ENCODE measurements at regions not wholly inside any gene's neighbourhood (a gene's known extent, or its start where the extent isn't known, plus 50 kb on each side); places are given as distances from the start of the nearest gene placed in this dataset.

GRCh38 chr5:29719171-29719570 lies 1474.3 kb upstream of the CDH6 start:
- H3K9ac ChIP-seq: no peak overlapping the region
- H4K20me1 ChIP-seq: no peaks in the 10 kb centered on the region
- H3K4me1 ChIP-seq: no peaks in the 10 kb centered on the region
- no peak overlapping the region for H3K4me2 ChIP-seq
- H3K27me3 ChIP-seq: no peaks in the 10 kb centered on the region
- no peak overlapping the region for H3K4me3 ChIP-seq
- TF ChIP-seq Cebpa-rat (IDR thresholded peaks at IDR 0.05): no peak
- H3K9me3 ChIP-seq: no peaks in the 10 kb centered on the region
- no peak overlapping the region for H3K27ac ChIP-seq
- no peaks in the 10 kb centered on the region for H3K36me3 ChIP-seq

GRCh38 chr5:29715167-29715566 lies 1478.3 kb upstream of the CDH6 start:
- TF ChIP-seq Cebpa-rat (IDR thresholded peaks at IDR 0.05): no peak
- Histone ChIP-seq H3K27me3 (no peaks in the 10 kb centered on the region), H3K36me3 (no peaks in the 10 kb centered on the region)

GRCh38 chr5:29702875-29703274 lies 1490.6 kb upstream of the CDH6 start:
- Histone ChIP-seq H3K9ac (no peak overlapping the region), H3K27me3 (no peaks in the 10 kb centered on the region), H3K9me3 (no peaks in the 10 kb centered on the region), H3K36me3 (no peaks in the 10 kb centered on the region), H3K27ac (no peak overlapping the region), H3K4me3 (no peak overlapping the region), H4K20me1 (no peaks in the 10 kb centered on the region), H3K4me2 (no peak overlapping the region), H3K4me1 (no peaks in the 10 kb centered on the region)
- TF ChIP-seq Cebpa-rat (IDR thresholded peaks at IDR 0.05): no peak

More at GRCh38 chr5:29715167-29715566, 1478.3 kb upstream of the CDH6 start:
- H3K9me3 ChIP-seq: no peaks in the 10 kb centered on the region
- no peak overlapping the region for H3K4me2 ChIP-seq
- H3K27ac ChIP-seq: no peak overlapping the region
- H4K20me1 ChIP-seq: no peaks in the 10 kb centered on the region
- no peak overlapping the region for H3K9ac ChIP-seq
- no peak overlapping the region for H3K4me3 ChIP-seq
- no peaks in the 10 kb centered on the region for H3K4me1 ChIP-seq

- Histone ChIP-seq H3K27ac (no peak overlapping the region), H3K4me2 (no peak overlapping the region), H3K4me3 (no peak overlapping the region), H3K9ac (no peak overlapping the region), H3K4me1 (no peaks in the 10 kb centered on the region), H3K36me3 (no peaks in the 10 kb centered on the region), H3K9me3 (no peaks in the 10 kb centered on the region), H4K20me1 (no peaks in the 10 kb centered on the region), H3K27me3 (no peaks in the 10 kb centered on the region)
- TF ChIP-seq Cebpa-rat (IDR thresholded peaks at IDR 0.05): no peak
Observed at GRCh38 chr5:29701600-29701999, 1491.9 kb upstream of the CDH6 start.

GRCh38 chr5:29697785-29698414 lies 1495.6 kb upstream of the CDH6 start:
- Histone ChIP-seq H4K20me1 (no peaks in the 10 kb centered on the region), H3K9me3 (no peaks in the 10 kb centered on the region), H3K9ac (no peak overlapping the region), H3K27me3 (no peaks in the 10 kb centered on the region), H3K36me3 (no peaks in the 10 kb centered on the region), H3K4me3 (no peak overlapping the region), H3K27ac (no peak overlapping the region), H3K4me1 (no peaks in the 10 kb centered on the region), H3K4me2 (no peak overlapping the region)
- TF ChIP-seq Cebpa-rat (IDR thresholded peaks at IDR 0.05): no peak

GRCh38 chr5:29697278-29697677 lies 1496.2 kb upstream of the CDH6 start:
- H3K27me3 ChIP-seq: no peaks in the 10 kb centered on the region
- H3K27ac ChIP-seq: no peak overlapping the region
- no peaks in the 10 kb centered on the region for H3K36me3 ChIP-seq
- H4K20me1 ChIP-seq: no peaks in the 10 kb centered on the region
- no peak overlapping the region for H3K9ac ChIP-seq
- H3K4me2 ChIP-seq: no peak overlapping the region
- H3K4me3 ChIP-seq: no peak overlapping the region
- no peak for TF ChIP-seq Cebpa-rat (IDR thresholded peaks at IDR 0.05)
- H3K4me1 ChIP-seq: no peaks in the 10 kb centered on the region
- no peaks in the 10 kb centered on the region for H3K9me3 ChIP-seq

- H3K36me3 ChIP-seq: no peaks in the 10 kb centered on the region
- no peak for TF ChIP-seq Cebpa-rat (IDR thresholded peaks at IDR 0.05)
- no peaks in the 10 kb centered on the region for H4K20me1 ChIP-seq
- H3K4me1 ChIP-seq: no peaks in the 10 kb centered on the region
- no peak overlapping the region for H3K4me3 ChIP-seq
- H3K4me2 ChIP-seq: no peak overlapping the region
- H3K9ac ChIP-seq: no peak overlapping the region
- H3K27me3 ChIP-seq: no peaks in the 10 kb centered on the region
- H3K9me3 ChIP-seq: no peaks in the 10 kb centered on the region
- H3K27ac ChIP-seq: no peak overlapping the region
Observed at GRCh38 chr5:29672678-29673077, 1520.8 kb upstream of the CDH6 start.

- H3K36me3 ChIP-seq: no peaks in the 10 kb centered on the region
- H3K4me3 ChIP-seq: no peak overlapping the region
- H4K20me1 ChIP-seq: no peaks in the 10 kb centered on the region
- H3K27ac ChIP-seq: no peak overlapping the region
- TF ChIP-seq Cebpa-rat (IDR thresholded peaks at IDR 0.05): no peak
- H3K4me2 ChIP-seq: no peak overlapping the region
- H3K9ac ChIP-seq: no peak overlapping the region
- no peaks in the 10 kb centered on the region; the same call in 1 of the 2 replicates for H3K9me3 ChIP-seq
- no peaks in the 10 kb centered on the region for H3K4me1 ChIP-seq
- no peaks in the 10 kb centered on the region for H3K27me3 ChIP-seq
Observed at GRCh38 chr5:29662876-29663275, 1530.6 kb upstream of the CDH6 start.

GRCh38 chr5:29654954-29655353 lies 1538.5 kb upstream of the CDH6 start:
- H3K36me3 ChIP-seq: no peaks in the 10 kb centered on the region
- TF ChIP-seq Cebpa-rat (IDR thresholded peaks at IDR 0.05): no peak
- H3K27ac ChIP-seq: no peak overlapping the region
- no peak overlapping the region for H3K4me2 ChIP-seq
- H3K4me1 ChIP-seq: no peaks in the 10 kb centered on the region
- H3K4me3 ChIP-seq: no peak overlapping the region
- no peaks in the 10 kb centered on the region; the same call in 1 of the 2 replicates for H3K9me3 ChIP-seq
- no peaks in the 10 kb centered on the region for H3K27me3 ChIP-seq
- H3K9ac ChIP-seq: no peak overlapping the region
- no peaks in the 10 kb centered on the region for H4K20me1 ChIP-seq

GRCh38 chr5:29649321-29649720 lies 1544.2 kb upstream of the CDH6 start:
- Histone ChIP-seq H3K4me2 (no peak overlapping the region), H3K9ac (no peak overlapping the region), H3K27me3 (no peaks in the 10 kb centered on the region), H3K36me3 (no peaks in the 10 kb centered on the region), H3K9me3 (no peaks in the 10 kb centered on the region), H3K27ac (no peak overlapping the region), H3K4me1 (no peaks in the 10 kb centered on the region), H4K20me1 (no peaks in the 10 kb centered on the region), H3K4me3 (no peak overlapping the region)
- TF ChIP-seq Cebpa-rat (IDR thresholded peaks at IDR 0.05): no peak

GRCh38 chr5:29642601-29643000 lies 1550.9 kb upstream of the CDH6 start:
- H3K9me3 ChIP-seq: no peaks in the 10 kb centered on the region
- H3K9ac ChIP-seq: no peak overlapping the region
- H3K27ac ChIP-seq: no peak overlapping the region
- H3K4me1 ChIP-seq: no peaks in the 10 kb centered on the region
- no peak overlapping the region for H3K4me3 ChIP-seq
- no peak for TF ChIP-seq Cebpa-rat (IDR thresholded peaks at IDR 0.05)
- H3K4me2 ChIP-seq: no peak overlapping the region
- no peaks in the 10 kb centered on the region for H3K27me3 ChIP-seq
- no peaks in the 10 kb centered on the region for H3K36me3 ChIP-seq
- no peaks in the 10 kb centered on the region for H4K20me1 ChIP-seq

Measured in BLaER1 (cell line).